Chondrocyte (in vitro differentiated cells): ENCODE measurements at regions not wholly inside any gene's neighbourhood (a gene's known extent, or its start where the extent isn't known, plus 50 kb on each side); places are given as distances from the start of the nearest gene placed in this dataset.
A peak's percentile ranks its signal among the peaks of the same experiment; 100 is the strongest.

Source experiments
- DNase-seq: peaks from one replicate; pipeline ENCODE4 v3.0.0; 2021; ENCODE audit warnings: mixed read lengths, low spot score
- H3K27ac Mint-ChIP-seq: one replicate; pipeline ENCODE4 v1.8.0; 2021; ENCODE audit warnings: mild to moderate bottlenecking, moderate library complexity, mixed read lengths; ENCODE audit not compliant: unreplicated experiment
- H3K27me3 Mint-ChIP-seq: 2 replicates; pipeline ENCODE4 v1.8.0; 2021; ENCODE audit warnings: low read depth, mixed read lengths
- H3K36me3 Mint-ChIP-seq: 2 replicates; pipeline ENCODE4 v1.8.0; 2021; ENCODE audit warnings: low read depth, mixed read lengths
- H3K4me1 Mint-ChIP-seq: 2 replicates; pipeline ENCODE4 v1.8.0; 2021; ENCODE audit warnings: low read depth, mild to moderate bottlenecking, mixed read lengths
- H3K4me3 Mint-ChIP-seq: one replicate; pipeline ENCODE4 v1.8.0; 2021; ENCODE audit warnings: mild to moderate bottlenecking, moderate library complexity, mixed read lengths; ENCODE audit not compliant: unreplicated experiment
- H3K9me3 Mint-ChIP-seq: 2 replicates; pipeline ENCODE4 v1.8.0; 2021; ENCODE audit warnings: low read depth, mixed read lengths
- CTCF ChIP-seq: fragments of 200-600 bp; sonication (generic); IDR thresholded peaks from 2 replicates; pipeline ENCODE4 v1.5.0; 2021; ENCODE audit warnings: antibody characterized with exemption, mild to moderate bottlenecking, moderate library complexity

GRCh38 chr18:41899535-41899934, 55.5 kb upstream of the PIK3C3 start:
- no peak for DNase-seq
- Mint-ChIP-seq H3K9me3 (peaks cover 22% of the 10 kb centered on the region), H3K27me3 (no peaks in the 10 kb centered on the region), H3K36me3 (no peaks in the 10 kb centered on the region), H3K4me3 (no peak overlapping the region), H3K27ac (no peak overlapping the region), H3K4me1 (no peaks in the 10 kb centered on the region)
- peak; percentile 20 for TF ChIP-seq CTCF

- no peak for TF ChIP-seq CTCF
- Mint-ChIP-seq H3K27ac (no peak overlapping the region), H3K4me1 (no peaks in the 10 kb centered on the region), H3K4me3 (no peak overlapping the region), H3K27me3 (no peaks in the 10 kb centered on the region), H3K36me3 (no peaks in the 10 kb centered on the region), H3K9me3 (peaks cover 22% of the 10 kb centered on the region)
- no peak for DNase-seq
These were observed 61.6 kb upstream of the PIK3C3 start for GRCh38 chr18:41893432-41893831.

- Mint-ChIP-seq H3K36me3 (no peaks in the 10 kb centered on the region), H3K27ac (no peak overlapping the region), H3K4me3 (no peak overlapping the region), H3K9me3 (no peaks in the 10 kb centered on the region), H3K27me3 (no peaks in the 10 kb centered on the region), H3K4me1 (no peaks in the 10 kb centered on the region)
- no peak for TF ChIP-seq CTCF
- DNase-seq = no peak
These were observed 67.9 kb upstream of the PIK3C3 start for GRCh38 chr18:41887100-41887499.

DNA sequence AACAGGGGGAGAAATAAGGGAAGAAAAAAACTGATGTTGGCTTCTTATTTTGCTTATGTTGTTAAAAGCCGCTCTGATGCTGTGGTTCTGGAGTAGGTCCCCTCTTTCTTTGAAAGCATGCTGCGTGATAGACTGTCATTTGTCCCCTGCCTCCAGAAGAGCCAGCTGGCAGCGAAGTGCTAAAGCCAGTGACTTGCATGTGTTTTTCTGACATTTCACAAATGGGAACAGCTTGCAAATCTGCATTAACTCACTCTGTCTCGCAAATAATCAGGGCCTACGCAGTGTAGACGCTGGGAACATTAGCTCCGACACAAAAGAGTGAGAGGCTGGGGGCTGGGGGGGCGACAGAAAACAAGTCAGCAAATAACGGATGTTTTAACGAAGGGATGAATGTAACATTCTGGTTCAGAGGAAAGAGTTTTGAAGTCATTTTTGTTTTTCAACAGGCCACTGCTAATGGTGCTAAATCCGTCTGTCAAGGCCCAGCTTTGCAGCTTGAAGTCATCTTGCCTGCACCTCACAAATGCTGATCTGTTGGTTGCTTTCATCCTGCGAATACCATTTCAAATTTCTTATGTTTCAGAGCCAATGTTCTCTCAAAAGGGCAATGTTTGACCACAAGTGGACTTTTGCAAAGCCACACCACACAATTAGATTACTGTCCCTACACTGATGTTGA, 68.8 kb upstream of the PIK3C3 start:
- Mint-ChIP-seq H3K9me3 (no peaks in the 10 kb centered on the region), H3K4me3 (no peak overlapping the region), H3K36me3 (no peaks in the 10 kb centered on the region), H3K27ac (no peak overlapping the region), H3K4me1 (no peaks in the 10 kb centered on the region), H3K27me3 (no peaks in the 10 kb centered on the region)
- TF ChIP-seq CTCF = no peak
- DNase-seq = no peak

DNA sequence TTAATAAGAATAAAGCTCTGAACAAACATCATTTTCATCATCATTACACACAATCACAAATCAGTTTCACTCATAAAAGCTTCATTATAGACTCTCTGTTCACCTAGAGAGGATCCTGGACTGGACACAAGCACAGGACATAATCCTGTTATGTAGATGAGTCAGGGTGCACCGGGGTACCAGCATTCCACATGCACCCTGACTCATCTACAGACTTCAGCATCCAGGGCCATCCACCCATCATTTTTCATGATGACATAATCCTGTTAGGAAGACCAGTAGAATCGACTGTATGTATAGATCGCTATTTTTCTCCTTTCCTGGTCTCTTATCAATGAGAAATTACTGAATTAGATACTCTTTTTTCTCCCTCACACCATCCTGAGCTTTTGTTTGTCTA, 73.7 kb upstream of the PIK3C3 start:
- Mint-ChIP-seq H3K36me3 (no peaks in the 10 kb centered on the region), H3K27ac (no peak overlapping the region), H3K4me1 (no peaks in the 10 kb centered on the region), H3K4me3 (no peak overlapping the region), H3K27me3 (no peaks in the 10 kb centered on the region), H3K9me3 (no peaks in the 10 kb centered on the region)
- no peak for DNase-seq
- TF ChIP-seq CTCF = no peak
